GM12892 (cell line): ENCODE measurements at regions not wholly inside any gene's neighbourhood (a gene's known extent, or its start where the extent isn't known, plus 50 kb on each side); places are given as distances from the start of the nearest gene placed in this dataset.

Source experiments
- POLR2A ChIP-seq: IDR thresholded peaks from 2 replicates; pipeline ENCODE4 v1.6.1; 2011; ENCODE audit warnings: low read depth, low read length, control low read depth
- TAF1 ChIP-seq: IDR thresholded peaks from 2 replicates; pipeline ENCODE4 v1.6.1; 2011; ENCODE audit warnings: low read depth, mild to moderate bottlenecking, control low read depth, low read length, borderline replicate concordance

GRCh38 chr2:155695505-155695904 is 637.0 kb downstream of the NR4A2 start:
- TF ChIP-seq POLR2A (no peak), TAF1 (no peak)
